GM21737 (cell line): ENCODE measurements at regions not wholly inside any gene's neighbourhood (a gene's known extent, or its start where the extent isn't known, plus 50 kb on each side); places are given as distances from the start of the nearest gene placed in this dataset.
"Not testable (repeated sequence)": the region's sequence is repeated elsewhere in the genome, so short reads cannot be mapped to it uniquely, and the experiment has no call there.

ENCODE experiments used
- ATAC-seq: cut with Tn5 transposase; IDR thresholded peaks from one replicate; pipeline ENCODE4 v1.9.1; 2021; ENCODE audit warnings: mild to moderate bottlenecking, moderate library complexity; ENCODE audit not compliant: unreplicated experiment

DNA sequence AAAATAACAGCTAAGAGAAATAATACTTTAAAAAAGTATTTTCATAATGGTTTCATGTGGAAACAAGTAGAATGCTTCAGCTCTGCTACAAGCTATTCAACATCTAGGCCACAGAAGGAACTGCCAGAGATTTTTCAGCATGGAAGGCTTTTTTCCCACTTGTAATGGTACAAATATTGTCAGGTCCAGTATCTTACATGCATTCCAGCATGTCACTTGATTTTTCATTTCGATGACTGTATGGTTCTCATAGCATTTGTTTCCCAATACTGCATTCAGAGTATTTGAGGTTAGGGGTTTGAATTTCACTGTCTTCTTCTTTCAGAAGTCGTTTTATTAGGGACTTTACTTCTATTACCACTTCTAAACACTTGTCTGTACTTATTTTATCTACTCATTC lies 1701.5 kb upstream of the FLRT2 start:
- no peak for ATAC-seq

DNA sequence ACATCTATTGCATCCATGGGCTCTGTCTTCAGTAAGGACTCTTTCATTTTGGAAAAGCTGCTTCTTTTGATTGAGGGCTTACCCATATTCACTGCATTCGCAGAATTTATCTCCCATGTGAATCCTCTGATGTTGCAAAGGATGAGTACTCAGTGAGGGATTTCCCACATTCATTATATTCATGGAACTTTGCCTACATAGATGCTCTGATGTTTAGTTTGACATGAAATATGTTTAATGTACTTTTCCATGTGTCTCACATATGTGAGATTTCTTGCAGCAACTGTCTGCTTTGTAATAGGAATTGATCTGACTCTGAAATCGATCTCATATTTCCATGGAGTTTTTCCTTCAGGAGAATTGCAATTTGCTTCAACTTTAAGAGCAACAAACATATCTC lies 1699.6 kb upstream of the FLRT2 start:
- ATAC-seq: no peak

DNA sequence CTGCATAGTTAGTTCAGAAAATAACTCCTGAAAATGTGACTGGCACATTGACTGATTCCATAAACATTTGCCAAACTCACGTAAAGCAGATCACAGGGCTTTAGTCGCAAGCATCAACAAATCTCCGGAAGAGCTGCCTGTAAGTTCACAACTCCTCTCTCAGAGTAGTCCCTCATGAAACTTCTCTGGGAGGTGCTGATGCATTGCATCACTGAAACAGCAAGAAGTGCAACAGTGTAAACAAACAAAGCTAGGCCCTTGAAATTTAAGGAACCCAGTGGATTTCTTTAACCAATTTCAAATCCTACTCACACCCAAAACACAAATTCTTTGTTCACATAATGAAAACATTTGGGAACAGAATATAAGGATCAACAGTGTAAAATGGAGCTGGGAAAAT lies 1691.7 kb upstream of the FLRT2 start:
- no peak for ATAC-seq

GRCh38 chr14:83842547-83842946 lies 1687.4 kb upstream of the FLRT2 start:
- ATAC-seq: no peak

- no peak for ATAC-seq
Observed at GRCh38 chr14:83847102-83847501, 1682.8 kb upstream of the FLRT2 start.

GRCh38 chr14:83850092-83850491 lies 1679.9 kb upstream of the FLRT2 start:
- ATAC-seq: no peak

DNA sequence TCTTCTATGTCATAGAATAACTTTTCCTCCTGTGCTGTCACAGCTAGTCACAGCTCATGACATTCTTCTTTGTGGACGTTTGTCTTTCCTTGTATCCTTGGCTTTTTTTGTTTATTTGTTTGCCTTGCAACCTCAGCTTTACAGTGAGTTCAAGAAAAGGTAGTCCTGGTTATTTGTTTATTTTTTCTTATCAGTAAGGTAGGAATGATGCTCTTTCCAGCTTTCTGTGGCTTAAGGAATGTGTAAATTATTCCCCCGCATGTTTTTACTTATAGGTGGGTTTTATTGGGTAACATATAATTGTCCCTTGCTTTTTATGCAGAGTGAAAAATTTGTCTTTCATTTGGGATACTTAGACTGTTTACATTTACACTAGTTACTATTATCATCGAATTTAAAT lies 1673.6 kb upstream of the FLRT2 start:
- ATAC-seq: no peak

GRCh38 chr14:83860631-83861155 lies 1669.3 kb upstream of the FLRT2 start:
- no peak for ATAC-seq

- ATAC-seq: no peak
Observed at GRCh38 chr14:83863042-83863774, 1666.7 kb upstream of the FLRT2 start.

GRCh38 chr14:83864106-83864505 lies 1665.8 kb upstream of the FLRT2 start:
- ATAC-seq: no peak

DNA sequence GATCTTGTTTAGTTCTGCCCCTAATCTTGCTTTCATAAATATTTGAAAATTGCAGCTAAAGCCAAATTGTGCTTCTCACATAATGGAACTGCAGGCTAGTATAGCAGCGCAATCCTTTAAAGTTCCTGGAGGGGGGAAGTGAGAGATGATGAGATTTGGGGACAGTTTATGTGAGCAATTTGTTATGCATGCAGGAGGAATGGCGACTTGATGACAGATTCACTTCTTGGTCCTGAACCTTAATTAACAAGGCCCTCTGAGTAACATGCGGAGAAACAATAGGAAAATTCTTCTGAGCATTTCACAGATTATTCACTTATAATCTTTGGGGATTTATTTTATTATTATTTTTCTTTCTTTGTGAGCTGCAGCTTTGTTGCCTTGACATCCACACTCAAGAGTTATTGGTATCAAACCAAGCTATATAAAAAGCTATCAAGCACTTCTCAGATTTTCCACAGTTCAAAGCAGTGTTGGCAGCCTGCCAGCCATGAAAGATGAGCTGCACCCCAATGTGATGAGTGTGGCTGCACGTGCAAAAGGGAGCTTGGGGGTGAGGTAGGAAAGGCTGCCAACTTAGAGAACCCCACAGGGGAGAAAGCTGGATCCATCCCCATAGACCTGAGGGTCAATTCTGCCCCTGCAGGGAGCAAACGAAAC lies 1662.2 kb upstream of the FLRT2 start:
- ATAC-seq: no peak

DNA sequence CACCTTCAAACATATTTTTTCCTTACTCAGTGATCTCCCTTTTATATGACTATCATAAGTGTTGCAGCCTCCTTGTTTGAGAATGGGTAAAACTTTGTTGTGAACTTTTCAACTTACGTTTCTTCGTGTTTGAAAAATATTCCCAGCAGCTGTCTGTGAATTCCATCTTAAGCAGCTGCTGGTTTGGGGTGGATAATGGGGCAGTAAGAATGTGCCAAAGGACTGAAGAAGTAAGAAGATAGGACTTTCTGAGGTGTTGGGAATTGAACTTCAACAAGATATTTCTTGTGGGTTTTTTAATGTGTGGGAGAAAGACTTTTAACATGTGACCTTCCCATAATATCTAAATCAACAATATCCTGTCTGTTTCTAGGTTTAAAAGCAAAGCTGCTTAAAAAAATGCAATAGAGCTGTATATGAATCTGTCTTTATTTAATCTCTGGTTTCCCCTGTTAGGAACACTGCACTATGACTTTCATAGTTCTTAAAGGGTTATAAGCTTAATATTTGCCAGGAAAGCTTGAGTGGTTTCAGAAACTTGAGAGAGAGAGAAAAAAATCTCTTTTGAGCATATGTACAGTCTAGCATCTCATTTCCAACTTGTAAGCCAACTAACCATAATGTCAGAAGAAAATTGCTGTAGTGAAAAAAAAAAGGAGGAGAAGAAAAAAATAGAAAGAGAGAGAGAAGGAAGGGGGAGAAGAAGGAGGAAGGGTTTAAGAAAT lies 1659.2 kb upstream of the FLRT2 start:
- no peak for ATAC-seq

DNA sequence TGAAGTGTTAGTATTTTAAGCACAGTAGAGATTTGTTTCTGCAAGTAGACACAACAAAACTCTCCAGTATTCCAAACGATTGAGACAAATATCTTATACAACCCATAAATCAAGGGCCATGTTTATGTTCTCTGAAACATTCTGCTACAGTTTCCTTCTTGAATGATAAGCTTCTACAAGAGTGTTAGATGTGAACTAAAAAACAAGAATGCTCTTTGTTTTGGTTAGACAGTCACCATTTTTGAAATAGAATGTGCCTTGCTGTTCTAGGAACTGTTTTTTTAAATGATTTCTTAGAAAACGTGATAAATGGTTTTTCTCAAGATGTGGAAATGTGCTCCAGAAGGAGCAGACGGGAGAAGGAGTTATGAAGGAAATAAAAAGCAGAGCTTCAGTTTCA lies 1656.3 kb upstream of the FLRT2 start:
- ATAC-seq: no peak

DNA sequence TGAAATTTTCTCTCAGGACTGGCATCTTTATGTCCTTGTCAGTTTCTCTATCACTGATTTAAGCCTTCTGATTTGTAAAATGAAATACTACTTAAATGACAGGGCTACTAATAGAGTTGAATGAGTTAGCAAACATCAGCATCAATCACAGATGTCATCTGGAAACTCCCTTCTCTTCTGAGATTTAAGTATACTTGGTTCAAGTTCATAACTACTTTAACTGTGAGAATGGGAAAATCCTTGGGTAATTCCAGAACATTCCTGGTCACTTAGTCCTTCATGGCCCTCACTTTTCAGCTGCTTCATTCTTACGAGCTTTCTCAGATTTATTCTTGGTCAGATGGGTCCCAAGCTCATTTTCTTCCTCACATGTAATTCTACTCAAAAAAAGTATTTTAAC lies 1655.3 kb upstream of the FLRT2 start:
- ATAC-seq: no peak

GRCh38 chr14:83883732-83884131 lies 1646.2 kb upstream of the FLRT2 start:
- no peak for ATAC-seq

DNA sequence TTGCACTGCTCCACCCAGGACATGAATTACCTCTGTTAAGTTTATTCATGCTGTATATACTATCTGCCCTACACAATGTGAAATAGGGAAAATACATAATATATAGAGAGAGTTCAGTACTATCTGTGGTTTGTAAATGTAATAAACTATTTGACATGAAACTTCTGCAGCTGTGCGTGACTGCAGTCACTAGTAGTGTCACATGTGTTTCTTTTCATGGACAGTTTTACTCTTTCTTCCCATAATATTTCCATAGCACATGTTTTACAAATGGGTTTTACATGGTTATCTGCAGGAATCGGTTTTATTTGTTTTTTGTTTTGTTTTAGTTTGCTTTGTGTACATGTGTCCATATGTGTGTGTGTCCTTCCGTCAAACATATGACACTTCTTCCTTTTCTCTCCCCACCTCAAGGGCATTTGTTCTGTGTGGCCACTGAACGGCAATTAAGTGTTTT lies 1644.1 kb upstream of the FLRT2 start:
- no peak for ATAC-seq

DNA sequence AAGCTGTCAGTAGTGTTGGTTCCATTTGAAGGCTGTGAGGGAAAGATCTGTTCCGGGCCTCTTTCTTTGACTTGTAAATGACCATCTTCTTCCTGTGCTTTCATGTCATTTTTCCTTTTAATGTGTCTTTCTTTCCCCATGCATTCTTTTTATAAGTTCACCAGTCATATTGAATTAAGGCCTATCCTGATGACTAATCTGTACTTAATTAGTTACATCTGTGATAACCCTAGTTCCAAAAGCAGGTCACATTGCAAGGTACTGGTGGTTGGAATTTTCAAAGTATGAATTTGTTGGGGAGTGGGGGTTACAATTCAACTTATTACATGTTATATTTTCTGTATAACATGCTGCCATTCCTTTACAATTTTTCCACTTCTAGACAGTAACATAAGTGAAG lies 1642.1 kb upstream of the FLRT2 start:
- ATAC-seq: no peak

DNA sequence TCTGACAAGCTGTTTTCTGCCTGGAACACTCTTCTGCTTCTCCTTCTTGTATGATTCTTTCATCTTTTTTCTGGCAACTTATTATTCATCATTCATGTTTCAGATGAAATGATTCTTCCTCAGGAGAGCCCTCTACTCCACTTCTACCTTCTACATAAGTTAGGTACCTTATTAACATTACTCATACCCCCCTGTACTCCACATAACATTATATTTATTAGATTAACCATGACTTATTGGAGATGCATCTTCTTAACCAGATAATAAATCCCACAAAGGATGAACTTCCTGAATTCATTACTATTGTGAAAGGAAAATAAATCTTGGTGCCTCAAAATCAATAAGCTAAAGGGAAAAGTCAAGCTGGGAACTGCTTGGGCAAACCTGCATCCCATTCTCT lies 1636.5 kb upstream of the FLRT2 start:
- ATAC-seq: no peak

DNA sequence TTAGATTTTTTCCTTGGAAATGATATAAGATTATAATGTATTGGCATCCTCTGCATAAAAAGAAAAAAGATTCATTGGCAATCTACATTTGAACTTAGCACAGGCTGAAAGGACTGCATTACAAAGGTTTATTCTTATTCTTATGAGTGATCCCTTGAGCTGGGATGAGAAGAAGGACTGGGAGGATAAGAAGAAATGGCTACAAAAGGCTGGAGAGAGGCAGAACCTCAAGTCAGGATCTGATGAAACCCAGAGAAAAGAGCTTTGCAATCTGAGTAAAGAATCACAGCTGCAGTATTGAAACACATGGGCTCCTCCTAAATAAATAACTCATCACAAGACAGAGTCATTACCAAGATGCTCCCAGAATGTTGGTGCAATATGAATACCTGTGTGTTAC lies 1635.4 kb upstream of the FLRT2 start:
- ATAC-seq: no peak

- not testable (repeated sequence) for ATAC-seq
Observed at GRCh38 chr14:83898558-83898957, 1631.4 kb upstream of the FLRT2 start.

DNA sequence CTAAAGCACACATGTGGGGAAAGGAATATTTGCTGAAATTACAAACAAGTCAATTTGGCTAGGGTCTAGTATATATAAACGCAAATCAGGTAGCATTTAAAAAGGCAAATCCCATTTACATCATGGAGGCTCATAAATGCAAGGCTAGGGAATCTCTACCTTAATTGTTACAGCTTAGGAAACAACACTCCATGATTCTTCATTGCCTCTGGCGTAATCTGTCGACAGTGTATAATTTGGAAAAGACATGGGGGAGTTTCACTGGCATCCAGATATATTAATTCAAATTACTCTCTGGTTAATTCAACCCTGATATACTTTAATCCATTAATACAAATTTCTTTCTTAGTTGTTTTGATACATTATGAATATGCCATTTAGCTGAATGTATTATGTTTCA lies 1630.2 kb upstream of the FLRT2 start:
- ATAC-seq: no peak

DNA sequence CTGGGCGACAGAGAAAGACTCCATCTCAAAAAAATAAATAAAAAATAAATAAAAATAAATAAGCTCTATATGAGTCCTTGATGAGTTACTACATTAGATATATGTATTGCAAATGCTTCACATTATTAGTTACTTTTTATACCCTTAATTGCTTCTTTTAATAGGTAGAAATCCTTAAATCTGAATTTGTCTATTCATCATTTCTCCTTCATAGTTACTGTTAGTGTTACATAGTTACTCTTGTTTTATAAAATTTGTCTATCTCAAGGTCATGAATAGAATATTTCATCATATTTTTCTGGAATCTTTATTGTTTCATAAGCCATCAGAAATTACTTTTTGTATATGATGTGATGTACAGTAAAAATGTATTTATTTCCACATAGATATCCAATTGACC lies 1624.8 kb upstream of the FLRT2 start:
- ATAC-seq: no peak
